GM10266 (cell line): ENCODE measurements at regions not wholly inside any gene's neighbourhood (a gene's known extent, or its start where the extent isn't known, plus 50 kb on each side); places are given as distances from the start of the nearest gene placed in this dataset.

Source experiments
- DNase-seq: peaks from one replicate; pipeline ENCODE4 v3.0.0; 2012; ENCODE audit errors: extremely low spot score
- TF ChIP-seq, protein P1 (sequence below): IDR thresholded peaks from 2 replicates; pipeline ENCODE4 v1.5.1; 2012; ENCODE audit warnings: mild to moderate bottlenecking, low read depth; ENCODE audit not compliant: control insufficient read depth, insufficient read depth; ENCODE audit errors: missing control alignments

DNA sequence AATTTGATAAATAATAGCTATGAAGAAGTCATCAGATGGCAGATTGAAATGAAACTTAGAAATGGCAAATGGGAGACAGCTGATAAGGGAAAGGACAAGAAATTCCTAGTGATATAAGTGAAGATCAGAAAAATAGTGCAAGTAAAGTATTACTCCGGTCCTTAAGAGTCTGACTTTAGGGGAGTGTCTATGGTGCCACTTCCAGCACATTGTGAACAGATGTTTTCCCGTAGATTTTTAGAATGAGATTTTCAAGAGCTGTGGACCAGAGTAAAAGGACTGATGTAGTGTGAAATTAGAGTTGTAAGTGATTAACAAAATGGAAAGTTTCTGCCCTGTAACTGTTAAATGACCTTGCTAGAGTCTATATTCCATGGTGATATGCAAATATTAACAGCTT lies 974.8 kb upstream of the TENM4 start:
- no peak for DNase-seq
- TF ChIP-seq, protein P1, sequence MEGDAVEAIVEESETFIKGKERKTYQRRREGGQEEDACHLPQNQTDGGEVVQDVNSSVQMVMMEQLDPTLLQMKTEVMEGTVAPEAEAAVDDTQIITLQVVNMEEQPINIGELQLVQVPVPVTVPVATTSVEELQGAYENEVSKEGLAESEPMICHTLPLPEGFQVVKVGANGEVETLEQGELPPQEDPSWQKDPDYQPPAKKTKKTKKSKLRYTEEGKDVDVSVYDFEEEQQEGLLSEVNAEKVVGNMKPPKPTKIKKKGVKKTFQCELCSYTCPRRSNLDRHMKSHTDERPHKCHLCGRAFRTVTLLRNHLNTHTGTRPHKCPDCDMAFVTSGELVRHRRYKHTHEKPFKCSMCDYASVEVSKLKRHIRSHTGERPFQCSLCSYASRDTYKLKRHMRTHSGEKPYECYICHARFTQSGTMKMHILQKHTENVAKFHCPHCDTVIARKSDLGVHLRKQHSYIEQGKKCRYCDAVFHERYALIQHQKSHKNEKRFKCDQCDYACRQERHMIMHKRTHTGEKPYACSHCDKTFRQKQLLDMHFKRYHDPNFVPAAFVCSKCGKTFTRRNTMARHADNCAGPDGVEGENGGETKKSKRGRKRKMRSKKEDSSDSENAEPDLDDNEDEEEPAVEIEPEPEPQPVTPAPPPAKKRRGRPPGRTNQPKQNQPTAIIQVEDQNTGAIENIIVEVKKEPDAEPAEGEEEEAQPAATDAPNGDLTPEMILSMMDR = no peak

DNA sequence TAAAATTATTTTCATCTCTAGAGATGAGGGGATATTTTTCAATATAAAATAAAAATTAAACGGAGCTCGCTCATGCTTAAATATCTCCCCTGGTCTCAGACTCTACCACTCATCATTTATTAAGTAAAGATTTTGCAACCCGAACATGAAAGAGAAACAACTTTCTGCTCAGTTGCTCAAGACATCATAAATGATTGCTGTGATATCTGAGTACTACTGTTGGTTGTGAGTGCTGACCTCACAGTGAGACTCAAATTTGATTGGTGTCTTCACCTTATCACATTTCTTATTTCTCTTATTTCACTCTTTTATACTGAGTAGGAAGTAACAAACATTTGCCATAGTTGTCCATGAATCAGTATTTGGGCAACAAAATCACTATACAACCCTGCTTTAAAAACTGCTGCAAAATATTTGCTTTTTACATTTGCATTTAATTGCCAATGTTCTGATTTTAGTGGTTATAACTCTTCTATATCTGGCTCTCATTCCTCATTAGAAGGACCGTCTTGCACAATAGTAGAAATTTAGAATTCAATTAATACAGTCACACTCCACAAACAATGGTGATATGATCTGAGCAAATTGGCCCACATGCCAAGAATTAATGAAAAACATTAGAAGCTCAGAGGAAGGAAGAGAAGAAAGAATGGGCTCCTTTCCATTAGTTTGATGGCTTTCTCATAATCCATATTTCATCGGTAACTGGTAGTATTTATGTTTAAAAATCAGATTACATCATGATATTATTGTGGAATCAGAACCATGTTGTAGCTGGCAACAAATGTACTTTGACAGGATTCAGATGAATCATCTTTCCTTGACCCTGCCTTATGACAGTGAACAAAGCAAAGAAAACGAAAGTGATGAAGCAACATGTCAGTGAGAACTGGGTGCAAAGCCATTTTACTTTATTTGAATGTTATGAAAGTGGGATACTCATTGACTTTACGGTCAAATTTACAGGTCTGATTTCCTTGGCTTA lies 973.6 kb upstream of the TENM4 start:
- TF ChIP-seq, protein P1 = no peak
- no peak for DNase-seq

DNA sequence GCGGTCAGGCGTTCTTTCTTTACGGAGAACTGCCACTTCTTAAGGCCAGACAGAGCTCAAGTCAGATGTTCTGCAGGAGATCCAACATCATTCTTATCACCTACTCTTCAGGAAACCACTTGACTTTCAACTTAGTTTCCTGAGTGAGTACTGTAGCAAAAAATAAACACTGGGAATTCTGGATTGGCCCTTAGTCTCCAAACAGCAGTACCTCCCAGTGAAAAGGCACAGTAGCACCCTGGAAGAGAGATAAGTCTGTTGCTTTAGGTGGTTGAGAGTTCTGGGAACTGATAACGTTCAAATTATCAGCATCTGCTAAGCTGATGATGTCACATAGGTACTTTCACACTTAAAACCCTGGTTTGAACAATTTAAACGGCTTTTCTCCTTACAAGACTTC lies 971.8 kb upstream of the TENM4 start:
- no peak for DNase-seq
- TF ChIP-seq, protein P1 = no peak

DNA sequence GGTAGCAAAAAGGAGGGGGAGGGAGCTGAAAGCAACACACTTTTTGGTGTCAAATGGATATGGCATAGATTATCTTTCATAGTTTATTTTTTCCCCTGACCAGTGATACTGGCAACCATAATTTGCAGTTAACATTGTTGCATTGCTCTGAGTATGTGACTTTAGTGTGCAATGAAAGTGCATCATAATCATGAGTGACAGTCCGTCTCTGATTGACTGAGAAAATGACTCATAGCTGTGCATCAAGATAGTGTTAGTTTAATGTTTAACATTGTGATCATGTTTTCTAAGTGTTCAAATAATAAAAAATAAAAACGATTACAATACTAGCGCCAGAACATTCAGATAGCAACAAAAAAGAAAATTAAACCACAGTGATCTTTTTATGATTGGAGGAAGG lies 952.4 kb upstream of the TENM4 start:
- TF ChIP-seq, protein P1 = no peak
- no peak for DNase-seq

DNA sequence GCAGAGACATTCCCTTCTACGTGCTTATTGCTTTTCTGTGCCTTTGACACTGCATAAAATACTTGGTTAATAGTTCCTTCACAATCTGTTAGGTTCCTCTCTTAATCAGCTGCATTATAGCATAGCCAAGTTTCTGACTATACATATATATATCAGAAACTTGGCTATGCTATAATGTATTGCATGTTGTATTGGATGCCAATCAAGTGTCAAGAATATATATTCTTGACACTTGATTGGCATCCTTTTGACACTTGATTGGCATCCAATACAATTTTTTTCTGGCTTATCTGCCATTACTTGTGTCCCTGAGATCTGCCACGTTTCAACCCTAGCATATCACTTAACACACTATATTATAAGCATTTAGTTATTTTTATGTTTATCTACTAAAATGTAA lies 949.7 kb upstream of the TENM4 start:
- TF ChIP-seq, protein P1 = no peak
- no peak for DNase-seq

DNA sequence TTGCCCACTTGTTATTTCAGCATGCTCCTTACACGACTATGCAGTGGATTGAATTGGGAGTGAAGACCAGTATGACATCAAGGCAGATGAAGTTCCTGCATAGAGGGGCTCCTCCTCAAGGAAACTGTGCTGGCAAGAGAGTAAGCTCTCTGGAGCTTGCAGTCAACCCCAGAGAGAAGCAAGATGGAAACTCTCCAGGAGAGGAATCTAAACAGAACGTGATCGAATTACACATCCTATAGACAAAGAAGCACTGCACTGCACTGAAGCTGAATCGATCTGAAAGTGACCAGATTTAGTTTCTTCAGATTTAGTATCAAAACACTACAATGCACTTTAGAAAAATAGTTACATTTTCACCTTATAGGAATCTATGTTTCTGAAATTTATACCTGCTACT lies 947.7 kb upstream of the TENM4 start:
- TF ChIP-seq, protein P1 = no peak
- DNase-seq = no peak

DNA sequence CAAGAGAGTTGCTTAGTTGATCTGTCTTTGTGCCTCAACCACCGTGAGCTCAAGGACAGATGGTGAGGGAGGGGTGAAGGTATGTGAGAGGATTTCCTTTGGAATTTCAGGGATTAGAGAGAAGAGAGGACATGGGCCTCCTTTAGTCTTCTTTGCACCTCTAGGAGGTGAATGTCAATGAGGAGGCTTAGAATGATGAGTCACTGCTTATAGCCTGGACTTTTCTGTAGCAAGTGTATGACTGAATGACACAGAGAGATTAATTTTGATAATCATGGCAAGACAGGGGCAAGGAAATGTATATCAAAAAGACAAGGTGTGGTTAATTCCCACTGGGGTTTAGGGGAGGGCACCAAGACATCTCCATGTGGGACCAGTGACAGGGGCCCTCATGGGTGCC lies 947.3 kb upstream of the TENM4 start:
- no peak for DNase-seq
- TF ChIP-seq, protein P1 = no peak
